AG09309 (cell line): ENCODE measurements at regions not wholly inside any gene's neighbourhood (a gene's known extent, or its start where the extent isn't known, plus 50 kb on each side); places are given as distances from the start of the nearest gene placed in this dataset.
"Not testable (repeated sequence)": the region's sequence is repeated elsewhere in the genome, so short reads cannot be mapped to it uniquely, and the experiment has no call there.

Source experiments
- DNase-seq: peaks from one replicate; pipeline ENCODE4 v3.0.0-alpha.2; 2010; ENCODE audit warnings: low read depth
- H3K4me3 ChIP-seq: 2 replicates; pipeline ENCODE4 v1.5.1; 2011; ENCODE audit warnings: mild to moderate bottlenecking, low read depth, low read length, moderate library complexity; ENCODE audit not compliant: control insufficient read depth
- CTCF ChIP-seq: IDR thresholded peaks from 2 replicates; pipeline ENCODE4 v1.5.1; 2011; ENCODE audit warnings: mild to moderate bottlenecking, low read depth, low read length, inconsistent platforms; ENCODE audit not compliant: insufficient read depth, control insufficient read depth; ENCODE audit errors: missing control alignments

GRCh38 chr6:21756487-21756886, 162.9 kb downstream of the SOX4 start:
- TF ChIP-seq CTCF = no peak
- DNase-seq = no peak
- H3K4me3 ChIP-seq = no peak overlapping the region

- DNase-seq, H3K4me3 ChIP-seq: not testable (repeated sequence)
These were observed 163.8 kb downstream of the SOX4 start for GRCh38 chr6:21757392-21757791.

- no peak for TF ChIP-seq CTCF
- H3K4me3 ChIP-seq = no peak overlapping the region
- DNase-seq = no peak
These were observed 166.2 kb downstream of the SOX4 start for GRCh38 chr6:21759721-21760120.

- H3K4me3 ChIP-seq = not testable (repeated sequence)
These were observed 167.6 kb downstream of the SOX4 start for GRCh38 chr6:21761053-21761730.

GRCh38 chr6:21764989-21765388, 171.4 kb downstream of the SOX4 start:
- TF ChIP-seq CTCF = no peak
- no peak overlapping the region for H3K4me3 ChIP-seq
- DNase-seq = no peak

More at GRCh38 chr6:21761053-21761730, 167.6 kb downstream of the SOX4 start:
- not testable (repeated sequence) for DNase-seq

GRCh38 chr6:21767891-21768648, 174.5 kb downstream of the SOX4 start:
- TF ChIP-seq CTCF = no peak
- H3K4me3 ChIP-seq = no peak overlapping the region
- no peak for DNase-seq

- no peak for TF ChIP-seq CTCF
- peak; percentile 81 for DNase-seq
- H3K4me3 ChIP-seq = no peak overlapping the region
These were observed 175.9 kb downstream of the SOX4 start for GRCh38 chr6:21769405-21769861.
